NT2/D1 (cell line): ENCODE measurements at regions not wholly inside any gene's neighbourhood (a gene's known extent, or its start where the extent isn't known, plus 50 kb on each side); places are given as distances from the start of the nearest gene placed in this dataset.

Source experiments
- SUZ12 ChIP-seq: IDR thresholded peaks from 2 replicates; pipeline ENCODE4 v1.6.1; 2011; ENCODE audit not compliant: insufficient read length, insufficient read depth; ENCODE audit errors: extremely low read depth
- ZNF274 ChIP-seq: IDR thresholded peaks from 2 replicates; pipeline ENCODE4 v1.6.1; 2011; ENCODE audit warnings: mild to moderate bottlenecking, low read depth, low read length

DNA sequence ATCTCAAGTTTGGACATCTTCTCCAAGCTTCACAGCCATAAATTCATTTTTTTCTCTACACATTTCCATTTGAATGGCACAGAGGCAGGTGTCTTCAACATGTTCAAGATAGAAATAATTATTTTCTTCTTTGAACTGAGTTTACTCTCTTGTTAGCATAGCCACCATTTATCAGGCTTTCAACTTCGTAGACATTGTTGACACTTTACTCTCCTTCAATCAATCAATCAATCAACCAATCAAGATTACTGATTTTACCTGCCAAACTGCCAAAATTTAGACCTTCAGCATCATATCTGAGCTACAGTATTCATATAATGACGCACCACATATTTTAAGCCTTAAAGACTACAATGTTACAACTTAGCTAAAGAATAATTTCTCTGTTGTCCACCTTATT, 300.1 kb upstream of the LUZP2 start:
- no peak for TF ChIP-seq ZNF274
- TF ChIP-seq SUZ12 = no peak
